Cardiac fibroblast (primary cell): ENCODE measurements at regions not wholly inside any gene's neighbourhood (a gene's known extent, or its start where the extent isn't known, plus 50 kb on each side); places are given as distances from the start of the nearest gene placed in this dataset.
"Not testable (repeated sequence)": the region's sequence is repeated elsewhere in the genome, so short reads cannot be mapped to it uniquely, and the experiment has no call there.

Source experiments
- DNase-seq, 2 donors: peaks; one replicate each; pipeline versions ENCODE4 v3.0.0 to v3.0.0-alpha.2; 2010; ENCODE audit warnings: low read depth in 2 of 2
- H3K4me3 ChIP-seq, 2 donors: replicated peaks in 1 of 2; 1 replicate in 1 of 2; 2 replicates in 1 of 2; pipeline ENCODE4 v1.5.1; 2011; ENCODE audit warnings: low read depth in 2 of 2, low read length in 2 of 2, mild to moderate bottlenecking in 2 of 2, moderate library complexity in 1 of 2
- TF ChIP-seq, protein P1 (sequence below): IDR thresholded peaks from one replicate; pipeline ENCODE4 v1.5.1; 2011; ENCODE audit warnings: low read depth, mild to moderate bottlenecking, low read length, inconsistent platforms

DNA sequence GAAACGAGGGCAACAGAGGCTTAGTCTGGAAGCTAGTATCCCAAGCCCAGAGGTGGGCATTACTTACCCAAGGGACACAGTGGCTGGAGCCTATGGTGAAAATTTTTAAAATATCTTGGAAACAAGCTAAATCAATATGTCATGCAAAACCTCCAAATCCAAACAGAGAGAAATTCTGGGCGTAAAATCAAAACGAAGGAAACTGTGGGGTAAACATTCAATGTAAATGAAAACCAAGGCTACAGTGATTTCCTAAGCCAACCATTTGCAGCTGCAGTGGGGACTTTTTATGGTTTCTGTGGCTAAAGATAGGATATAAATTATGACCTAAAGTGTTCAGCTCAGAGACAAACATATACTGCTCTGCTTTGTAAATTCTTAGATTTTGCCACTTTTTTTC, 507.7 kb upstream of the DIAPH2 start:
- TF ChIP-seq, protein P1, sequence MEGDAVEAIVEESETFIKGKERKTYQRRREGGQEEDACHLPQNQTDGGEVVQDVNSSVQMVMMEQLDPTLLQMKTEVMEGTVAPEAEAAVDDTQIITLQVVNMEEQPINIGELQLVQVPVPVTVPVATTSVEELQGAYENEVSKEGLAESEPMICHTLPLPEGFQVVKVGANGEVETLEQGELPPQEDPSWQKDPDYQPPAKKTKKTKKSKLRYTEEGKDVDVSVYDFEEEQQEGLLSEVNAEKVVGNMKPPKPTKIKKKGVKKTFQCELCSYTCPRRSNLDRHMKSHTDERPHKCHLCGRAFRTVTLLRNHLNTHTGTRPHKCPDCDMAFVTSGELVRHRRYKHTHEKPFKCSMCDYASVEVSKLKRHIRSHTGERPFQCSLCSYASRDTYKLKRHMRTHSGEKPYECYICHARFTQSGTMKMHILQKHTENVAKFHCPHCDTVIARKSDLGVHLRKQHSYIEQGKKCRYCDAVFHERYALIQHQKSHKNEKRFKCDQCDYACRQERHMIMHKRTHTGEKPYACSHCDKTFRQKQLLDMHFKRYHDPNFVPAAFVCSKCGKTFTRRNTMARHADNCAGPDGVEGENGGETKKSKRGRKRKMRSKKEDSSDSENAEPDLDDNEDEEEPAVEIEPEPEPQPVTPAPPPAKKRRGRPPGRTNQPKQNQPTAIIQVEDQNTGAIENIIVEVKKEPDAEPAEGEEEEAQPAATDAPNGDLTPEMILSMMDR = no peak
- H3K4me3 ChIP-seq = no peak overlapping the region
- no peak for DNase-seq

DNA sequence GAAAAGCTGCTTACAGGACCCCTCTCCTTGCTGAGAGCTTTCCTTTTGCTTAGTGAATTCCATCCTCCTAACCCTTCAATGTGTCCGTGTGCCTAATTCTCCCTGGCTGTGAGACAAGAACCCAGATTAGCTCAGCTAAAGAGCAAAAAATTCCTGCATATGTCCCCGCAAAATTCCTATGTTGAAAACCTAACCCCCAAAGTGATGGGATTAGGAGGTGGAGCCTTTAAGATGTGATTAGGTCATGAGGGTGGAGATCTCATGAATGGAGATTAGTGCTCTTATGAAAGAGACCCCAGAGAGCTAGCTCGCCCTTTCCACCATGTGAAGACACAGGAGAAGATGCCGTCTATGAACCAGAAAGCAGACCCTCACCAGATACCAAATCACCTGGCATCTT, 503.0 kb upstream of the DIAPH2 start:
- TF ChIP-seq, protein P1 = no peak
- no peak for DNase-seq

DNA sequence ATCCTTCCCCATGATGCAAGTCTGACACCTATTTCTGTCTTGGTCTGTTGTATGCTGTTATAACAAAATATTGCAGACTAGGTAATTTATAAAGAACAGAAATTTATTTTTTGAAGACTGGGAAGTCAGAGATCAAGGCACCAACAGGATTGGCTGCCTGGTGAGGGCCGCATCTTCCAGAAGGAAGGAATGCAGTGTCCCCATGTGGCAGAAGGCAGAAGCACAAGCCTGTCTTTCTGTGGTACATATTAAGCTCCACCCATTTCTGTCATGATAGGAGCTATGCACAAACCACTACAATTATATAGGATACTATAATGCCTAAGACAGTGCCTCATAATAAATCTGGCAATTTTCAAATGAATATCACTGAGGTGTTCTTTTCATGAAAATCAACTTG, 502.3 kb upstream of the DIAPH2 start:
- DNase-seq = peak; percentile 27 to 60
- no peak overlapping the region for H3K4me3 ChIP-seq
- TF ChIP-seq, protein P1 = peak; percentile 65

More for the DNA sequence above, 503.0 kb upstream of the DIAPH2 start:
- H3K4me3 ChIP-seq = no peak overlapping the region

DNA sequence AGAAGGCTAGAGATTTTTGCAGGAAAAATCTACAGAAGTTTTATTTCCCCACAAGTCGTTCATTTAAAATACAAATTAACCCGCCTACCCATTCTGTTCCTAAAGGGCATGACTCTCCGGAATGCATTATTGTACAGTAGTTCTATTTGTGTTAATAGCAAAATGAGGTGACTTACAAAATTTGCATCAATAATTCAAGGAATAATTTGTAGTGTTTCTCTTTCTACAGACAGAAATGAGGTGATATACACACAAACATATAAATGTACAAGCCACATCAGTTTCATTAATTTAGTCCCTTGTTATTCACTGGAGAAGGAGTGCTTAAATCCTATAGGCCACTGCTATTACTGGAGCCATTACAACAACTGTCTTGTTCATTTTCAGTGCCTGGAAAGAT, 501.3 kb upstream of the DIAPH2 start:
- H3K4me3 ChIP-seq = no peak overlapping the region
- TF ChIP-seq, protein P1 = no peak
- DNase-seq = no peak

DNA sequence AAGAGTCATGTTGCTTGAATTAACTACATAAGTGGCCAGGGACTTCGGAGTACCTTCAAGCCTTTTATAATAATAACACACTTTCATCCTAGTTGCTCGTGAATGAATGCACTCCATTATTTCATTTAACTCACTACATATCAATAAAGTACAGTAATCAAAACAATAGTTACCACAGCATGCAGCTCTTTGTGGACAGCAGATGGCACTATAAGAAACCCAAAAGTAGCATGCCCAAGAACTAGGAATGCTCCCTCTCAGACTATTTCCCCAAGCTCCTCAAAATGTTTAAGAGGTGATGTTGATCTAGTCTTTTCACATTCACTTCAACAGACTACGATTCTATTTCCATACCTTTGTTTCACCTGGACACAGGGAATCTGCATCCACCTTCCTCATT, 500.8 kb upstream of the DIAPH2 start:
- TF ChIP-seq, protein P1 = peak; percentile 34
- DNase-seq = peak; percentile 11 to 31

DNA sequence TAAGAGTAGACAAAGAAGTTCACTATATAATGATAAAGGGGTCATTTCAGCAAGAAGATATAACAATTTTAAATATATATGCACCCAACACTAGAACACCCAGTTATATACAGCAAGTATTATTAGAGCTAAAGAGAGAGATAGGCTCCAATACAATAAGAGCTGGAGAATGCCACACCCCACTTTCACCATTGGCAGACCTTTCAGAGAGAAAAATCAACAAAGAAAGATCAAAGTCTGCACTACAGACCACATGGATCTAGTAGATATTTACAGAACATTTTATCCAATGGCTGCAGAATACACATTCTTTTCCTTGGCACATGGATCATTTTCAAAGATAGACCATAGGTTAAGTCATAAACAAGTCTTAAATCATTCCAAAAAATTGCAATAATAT, 479.7 kb upstream of the DIAPH2 start:
- no peak for DNase-seq
- H3K4me3 ChIP-seq = no peak overlapping the region
- TF ChIP-seq, protein P1 = no peak

More for the DNA sequence above, 500.8 kb upstream of the DIAPH2 start:
- no peak overlapping the region for H3K4me3 ChIP-seq

DNA sequence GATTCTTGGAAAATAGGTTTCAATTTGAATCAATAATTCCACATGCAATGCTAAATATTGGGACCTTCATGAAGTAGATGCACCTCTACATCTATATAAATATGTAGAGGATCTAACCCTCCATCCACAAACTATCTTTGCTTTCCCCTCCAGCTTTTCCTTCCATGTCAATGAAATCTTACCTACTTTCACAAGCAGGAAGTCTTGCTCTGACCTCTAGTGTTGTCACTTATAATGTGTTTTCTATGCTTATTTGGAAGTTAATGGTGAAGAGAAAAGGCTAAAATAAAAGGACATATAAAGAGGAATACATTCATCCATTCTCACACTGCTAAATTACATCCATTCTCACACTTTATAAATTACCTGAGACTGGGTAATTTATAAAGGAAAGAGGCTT, 472.7 kb upstream of the DIAPH2 start:
- TF ChIP-seq, protein P1 = no peak

DNA sequence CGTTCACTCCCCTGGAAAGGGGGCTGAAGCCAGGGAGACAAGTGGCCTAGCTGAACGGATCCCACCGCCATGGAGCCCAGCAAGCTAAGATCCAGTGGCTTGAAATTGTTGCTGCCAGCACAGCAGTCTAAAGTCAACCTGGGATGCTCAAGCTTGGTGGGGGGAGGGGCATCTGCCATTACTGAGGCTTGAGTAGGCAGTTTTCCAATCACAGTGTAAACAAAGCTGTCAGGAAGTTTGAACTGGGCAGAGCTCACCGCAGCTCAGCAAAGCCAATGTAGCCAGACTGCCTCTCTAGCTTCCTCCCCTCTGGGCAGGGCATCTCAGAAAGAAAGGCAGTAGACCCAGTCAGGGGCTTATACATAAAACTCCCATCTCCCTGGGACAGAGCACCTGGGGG, 470.0 kb upstream of the DIAPH2 start:
- not testable (repeated sequence) for H3K4me3 ChIP-seq, DNase-seq

More for the DNA sequence above, 472.7 kb upstream of the DIAPH2 start:
- DNase-seq = no peak
- H3K4me3 ChIP-seq = no peak overlapping the region
